NOMO-1 treated with dmso at 0.1 percent for 144 hours (cell line): ENCODE measurements at regions not wholly inside any gene's neighbourhood (a gene's known extent, or its start where the extent isn't known, plus 50 kb on each side); places are given as distances from the start of the nearest gene placed in this dataset.
A peak's percentile ranks its signal among the peaks of the same experiment; 100 is the strongest.

Experiments used
- DNase-seq: peaks from one replicate; lab custom pipeline; 2025; ENCODE audit not compliant: unreplicated experiment; lab: John Stamatoyannopoulos, UW

GRCh38 chr6:168885751-168886742, 367.6 kb downstream of the THBS2 start:
- peak; percentile 66 for DNase-seq

GRCh38 chr6:168885196-168885595, 368.4 kb downstream of the THBS2 start:
- DNase-seq, result no peak

- DNase-seq, result peak; percentile 59
Measured at GRCh38 chr6:168884646-168885086, 369.0 kb downstream of the THBS2 start.

- no peak for DNase-seq
Measured at GRCh38 chr6:168884050-168884645, 369.5 kb downstream of the THBS2 start.

GRCh38 chr6:168883410-168884049, 370.1 kb downstream of the THBS2 start:
- no peak for DNase-seq

- no peak for DNase-seq
Measured at GRCh38 chr6:168880271-168880670, 373.4 kb downstream of the THBS2 start.

- DNase-seq, result no peak
Measured at GRCh38 chr6:168877821-168878282, 375.8 kb downstream of the THBS2 start.

GRCh38 chr6:168876956-168877355, 376.7 kb downstream of the THBS2 start:
- DNase-seq, result no peak

- DNase-seq, result no peak
Measured at GRCh38 chr6:168875811-168876576, 377.7 kb downstream of the THBS2 start.

- no peak for DNase-seq
Measured at GRCh38 chr6:168874637-168875036, 379.0 kb downstream of the THBS2 start.

GRCh38 chr6:168873278-168874190, 380.1 kb downstream of the THBS2 start:
- no peak for DNase-seq

- DNase-seq, result no peak
Measured at GRCh38 chr6:168871642-168872315, 381.9 kb downstream of the THBS2 start.

GRCh38 chr6:168870982-168871381, 382.7 kb downstream of the THBS2 start:
- DNase-seq, result no peak

GRCh38 chr6:168867247-168868102, 386.2 kb downstream of the THBS2 start:
- DNase-seq, result no peak

- DNase-seq, result no peak
Measured at GRCh38 chr6:168866534-168866933, 387.1 kb downstream of the THBS2 start.

GRCh38 chr6:168865522-168865921, 388.1 kb downstream of the THBS2 start:
- no peak for DNase-seq

GRCh38 chr6:168864541-168865460, 388.8 kb downstream of the THBS2 start:
- no peak for DNase-seq
